ENCODE measurements at regions not wholly inside any gene's neighbourhood (a gene's known extent, or its start where the extent isn't known, plus 50 kb on each side); places are given as distances from the start of the nearest gene placed in this dataset.

GRCh38 chr1:70855203-70855602, 192.4 kb downstream of the PTGER3 start (continued):
- no peak for TF ChIP-seq CHD7 (IDR thresholded peaks at IDR 0.05; ENCODE audit: insufficient replicate concordance, low read length)
- no peak for TF ChIP-seq SRF (IDR thresholded peaks at IDR 0.05; ENCODE audit: low read depth, low read length)
- TF ChIP-seq BCL11A (IDR thresholded peaks at IDR 0.05; ENCODE audit: low read depth in 2 of 2, low read length in 2 of 2), result no peak
- no peak for TF ChIP-seq SIX5 (IDR thresholded peaks at IDR 0.05; ENCODE audit: low read depth, low read length)
- no peak for TF ChIP-seq CREB1 (IDR thresholded peaks at IDR 0.05)
- no peak for TF ChIP-seq YY1 (IDR thresholded peaks at IDR 0.05; ENCODE audit: low read depth, low read length)
- no peak for TF ChIP-seq SUZ12 (IDR thresholded peaks at IDR 0.05; ENCODE audit: low read length)
- TF ChIP-seq MAFK (IDR thresholded peaks at IDR 0.05; ENCODE audit: low read depth, low read length), result no peak
- TF ChIP-seq CHD2 (IDR thresholded peaks at IDR 0.05; ENCODE audit: low read length), result no peak
- no peak for TF ChIP-seq EGR1 (IDR thresholded peaks at IDR 0.05; ENCODE audit: borderline replicate concordance, low read depth, low read length)
- TF ChIP-seq POLR2AphosphoS5 (IDR thresholded peaks at IDR 0.05; ENCODE audit: low read depth, low read length), result no peak
